CD14-positive monocyte (primary cell): ENCODE measurements at regions not wholly inside any gene's neighbourhood (a gene's known extent, or its start where the extent isn't known, plus 50 kb on each side); places are given as distances from the start of the nearest gene placed in this dataset.

ENCODE experiments used
- DNase-seq, 3 donors: peaks; one replicate each; pipeline ENCODE4 v3.0.0-alpha.2; 2011 to 2022
- H2AFZ ChIP-seq: 2 replicates; pipeline ENCODE4 v1.6.0; 2012; ENCODE audit warnings: mild to moderate bottlenecking, low read depth, low read length, inconsistent platforms; ENCODE audit not compliant: insufficient read depth, poor library complexity, severe bottlenecking
- H3K27ac ChIP-seq, 2 donors: 1 replicate in 1 of 2; 2 replicates in 1 of 2; pipeline ENCODE4 v1.5.1; 2012 to 2013; ENCODE audit warnings: low read length in 2 of 2, control low read depth in 1 of 2, inconsistent platforms in 1 of 2, low read depth in 1 of 2, mild to moderate bottlenecking in 1 of 2
- H3K27me3 ChIP-seq, 2 donors: one replicate each; pipeline versions ENCODE4 v1.6.0 to v1.6.1; 2011 to 2013; ENCODE audit warnings: low read length in 2 of 2; ENCODE audit not compliant: control insufficient read depth in 2 of 2, insufficient read depth in 2 of 2
- H3K36me3 ChIP-seq, 2 donors: replicated peaks in 1 of 2; 1 replicate in 1 of 2; 2 replicates in 1 of 2; pipeline versions ENCODE4 v1.5.1 to v1.6.1; 2012 to 2013; ENCODE audit warnings: low read length in 2 of 2, control low read depth in 1 of 2, inconsistent platforms in 1 of 2, mild to moderate bottlenecking in 1 of 2; ENCODE audit not compliant: insufficient read depth in 2 of 2, control insufficient read depth in 1 of 2
- H3K4me1 ChIP-seq, 2 donors: 1 replicate in 1 of 2; 2 replicates in 1 of 2; pipeline versions ENCODE4 v1.5.1 to v1.6.1; 2012 to 2013; ENCODE audit warnings: low read length in 2 of 2, control low read depth in 1 of 2, inconsistent platforms in 1 of 2, mild to moderate bottlenecking in 1 of 2, moderate library complexity in 1 of 2; ENCODE audit not compliant: insufficient read depth in 2 of 2, control insufficient read depth in 1 of 2
- H3K4me2 ChIP-seq: replicated peaks from 2 replicates; pipeline ENCODE3; 2012; ENCODE audit warnings: low read length, moderate library complexity, mild to moderate bottlenecking; ENCODE audit not compliant: poor library complexity, severe bottlenecking; ENCODE audit errors: extremely low read depth
- H3K4me3 ChIP-seq, 3 experiments: fragments of 200-600 bp in 1 of 3; sonication (generic) in 1 of 3; replicated peaks in 1 of 3; 1 replicate in 2 of 3; 2 replicates in 1 of 3; pipeline ENCODE4 v1.5.1; 2011 to 2013; ENCODE audit warnings: low read length in 3 of 3, mild to moderate bottlenecking in 3 of 3, control low read depth in 2 of 3, low read depth in 2 of 3, inconsistent platforms in 1 of 3, moderate library complexity in 1 of 3
- H3K79me2 ChIP-seq: 2 replicates; pipeline ENCODE4 v1.6.0; 2012; ENCODE audit warnings: mild to moderate bottlenecking, control low read depth, inconsistent platforms, low read length, moderate library complexity; ENCODE audit not compliant: insufficient read depth
- H3K9ac ChIP-seq: 2 replicates; pipeline ENCODE4 v1.6.0; 2017; ENCODE audit warnings: low read length, mild to moderate bottlenecking; ENCODE audit not compliant: insufficient read depth, poor library complexity, severe bottlenecking
- H3K9me3 ChIP-seq, 2 donors: replicated peaks in 1 of 2; 1 replicate in 1 of 2; 2 replicates in 1 of 2; pipeline versions ENCODE4 v1.5.1 to v1.6.1; 2012 to 2013; ENCODE audit warnings: low read length in 2 of 2, control low read depth in 1 of 2; ENCODE audit not compliant: control insufficient read depth in 1 of 2, insufficient read depth in 1 of 2
- H4K20me1 ChIP-seq: 2 replicates; pipeline ENCODE4 v1.6.0; 2012; ENCODE audit warnings: mild to moderate bottlenecking, low read length, control low read depth, moderate library complexity; ENCODE audit not compliant: insufficient read depth
- H3K27ac Mint-ChIP-seq, 7 donors: one replicate each; pipeline ENCODE4 v1.8.0; 2020; ENCODE audit warnings: mild to moderate bottlenecking in 7 of 7, mixed read lengths in 7 of 7, moderate library complexity in 6 of 7, inconsistent platforms in 2 of 7
- H3K27me3 Mint-ChIP-seq, 3 donors: one replicate each; pipeline ENCODE4 v1.8.0; 2021 to 2022; ENCODE audit warnings: low read depth in 3 of 3, mild to moderate bottlenecking in 3 of 3, mixed read lengths in 3 of 3, moderate library complexity in 3 of 3, inconsistent platforms in 1 of 3
- H3K36me3 Mint-ChIP-seq, 2 donors: one replicate each; pipeline ENCODE4 v1.8.0; 2020; ENCODE audit warnings: mixed read lengths in 2 of 2, inconsistent platforms in 1 of 2, mild to moderate bottlenecking in 1 of 2
- H3K4me1 Mint-ChIP-seq: one replicate; pipeline ENCODE4 v1.8.0; 2020; ENCODE audit warnings: mild to moderate bottlenecking, mixed read lengths
- H3K4me3 Mint-ChIP-seq, 2 donors: one replicate each; pipeline ENCODE4 v1.8.0; 2020; ENCODE audit warnings: mild to moderate bottlenecking in 2 of 2, mixed read lengths in 2 of 2, moderate library complexity in 1 of 2
- H3K9me3 Mint-ChIP-seq, 7 donors: one replicate each; pipeline ENCODE4 v1.8.0; 2020 to 2022; ENCODE audit warnings: mixed read lengths in 7 of 7, mild to moderate bottlenecking in 6 of 7, moderate library complexity in 6 of 7, inconsistent platforms in 2 of 7
- CTCF ChIP-seq: fragments of 200-600 bp; IDR thresholded peaks from one replicate; pipeline ENCODE4 v1.8.0; 2022; ENCODE audit warnings: antibody characterized with exemption, mild to moderate bottlenecking
- WGBS: methylation state at CpG from one replicate; pipeline ENCODE4 v1.1.5; 2013; ENCODE audit warnings: missing lambda C conversion rate; ENCODE audit not compliant: insufficient coverage; 5-methylcytosine and 5-hydroxymethylcytosine counted together
- intact Hi-C, 2 donors: fragments of 100-400 bp; cut with micrococcal nuclease; formaldehyde crosslinking; loops; one replicate each; pipeline versions ENCODE4 v1.15.0 to v1.15.1; 2023

- Histone ChIP-seq H3K4me2 (no peak overlapping the region), H3K4me1 (no peaks in the 10 kb centered on the region), H3K27ac (no peak overlapping the region), H3K9me3 (no peaks in the 10 kb centered on the region), H3K9ac (no peak overlapping the region), H2AFZ (no peak overlapping the region), H3K4me3 (no peak overlapping the region), H3K79me2 (no peaks in the 10 kb centered on the region), H3K27me3 (no peaks in the 10 kb centered on the region), H4K20me1 (no peaks in the 10 kb centered on the region), H3K36me3 (no peaks in the 10 kb centered on the region)
- no peak for TF ChIP-seq CTCF
- no peak for DNase-seq
- no peaks in the 10 kb centered on the region for H3K4me1 Mint-ChIP-seq
- no peaks in the 10 kb centered on the region for H3K36me3 Mint-ChIP-seq
- peaks cover 0 to 4% (median 2%) of the 10 kb centered on the region in 7 donors for H3K9me3 Mint-ChIP-seq
- H3K27me3 Mint-ChIP-seq = no peaks in the 10 kb centered on the region
- WGBS = 78% methylated on average over 1 of the region's 2 CpGs
- H3K27ac Mint-ChIP-seq = no peak overlapping the region
- no peak overlapping the region for H3K4me3 Mint-ChIP-seq
- intact Hi-C loops = no loop called here
These were observed 249.4 kb downstream of the NPR3 start for GRCh38 chr5:32960340-32961058.

- peaks cover 0 to 4% (median 2%) of the 10 kb centered on the region in 7 donors for H3K9me3 Mint-ChIP-seq
- H3K4me3 ChIP-seq = no peak overlapping the region
- no peaks in the 10 kb centered on the region for H3K9me3 ChIP-seq
- H3K36me3 ChIP-seq = no peaks in the 10 kb centered on the region
- H3K4me1 ChIP-seq = no peaks in the 10 kb centered on the region
- no peak overlapping the region for H2AFZ ChIP-seq
- H3K79me2 ChIP-seq = no peaks in the 10 kb centered on the region
- H3K27me3 ChIP-seq = no peaks in the 10 kb centered on the region
- H3K9ac ChIP-seq = no peak overlapping the region
- TF ChIP-seq CTCF = no peak
- H4K20me1 ChIP-seq = no peaks in the 10 kb centered on the region
- no peaks in the 10 kb centered on the region for H3K36me3 Mint-ChIP-seq
- no peak overlapping the region for H3K4me2 ChIP-seq
- no CpG with 5 or more reads among the region's 1 CpG for WGBS
- no peak for DNase-seq
- H3K27ac Mint-ChIP-seq = no peak overlapping the region
- no peaks in the 10 kb centered on the region for H3K27me3 Mint-ChIP-seq
- H3K4me1 Mint-ChIP-seq = no peaks in the 10 kb centered on the region
- intact Hi-C loops = no loop called here
- no peak overlapping the region for H3K4me3 Mint-ChIP-seq
- no peak overlapping the region for H3K27ac ChIP-seq
These were observed 249.9 kb downstream of the NPR3 start for GRCh38 chr5:32961059-32961415.
